ENCODE measurements at regions not wholly inside any gene's neighbourhood (a gene's known extent, or its start where the extent isn't known, plus 50 kb on each side); places are given as distances from the start of the nearest gene placed in this dataset.

DNA sequence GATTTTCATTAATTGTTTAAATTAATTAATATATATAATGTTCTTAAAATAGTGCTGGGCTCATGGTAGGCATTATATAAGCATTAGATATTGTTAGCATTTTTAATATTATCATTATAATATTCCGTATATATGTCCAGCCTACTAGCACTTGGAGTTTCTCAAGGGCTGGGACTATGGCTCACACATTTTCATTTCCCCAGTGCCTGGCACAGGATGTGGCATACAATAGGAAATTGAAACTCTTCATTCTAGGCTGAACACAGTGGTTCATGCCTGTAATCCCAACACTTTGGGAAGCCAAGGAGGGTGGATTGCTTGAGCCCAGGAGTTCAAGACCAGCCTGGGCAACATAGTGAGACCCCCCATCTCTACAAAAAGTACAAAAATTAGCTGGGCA, 170.4 kb downstream of the RSL24D1 start:
- no peak for DNase-seq (ENCODE audit: low read depth)

DNA sequence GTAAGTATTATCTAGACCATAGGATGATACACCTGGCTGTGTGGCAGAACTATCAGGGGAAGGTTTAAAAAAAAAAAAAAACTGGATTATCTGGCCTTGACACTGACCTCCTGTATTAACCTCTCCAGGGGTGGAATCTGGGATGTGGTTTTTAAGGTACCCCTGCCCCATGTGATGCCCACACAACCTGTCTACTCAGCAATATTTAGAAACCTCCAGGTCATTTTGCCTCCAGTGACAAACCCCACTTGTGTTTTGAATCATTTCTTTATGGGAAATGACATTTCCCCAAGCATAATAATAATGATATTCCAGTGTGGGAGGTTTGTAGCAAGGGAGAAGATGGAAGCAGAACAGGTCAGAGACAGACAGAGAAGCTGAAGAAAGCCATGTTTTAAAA, 179.1 kb downstream of the RSL24D1 start:
- DNase-seq (ENCODE audit: low read depth), result no peak

DNA sequence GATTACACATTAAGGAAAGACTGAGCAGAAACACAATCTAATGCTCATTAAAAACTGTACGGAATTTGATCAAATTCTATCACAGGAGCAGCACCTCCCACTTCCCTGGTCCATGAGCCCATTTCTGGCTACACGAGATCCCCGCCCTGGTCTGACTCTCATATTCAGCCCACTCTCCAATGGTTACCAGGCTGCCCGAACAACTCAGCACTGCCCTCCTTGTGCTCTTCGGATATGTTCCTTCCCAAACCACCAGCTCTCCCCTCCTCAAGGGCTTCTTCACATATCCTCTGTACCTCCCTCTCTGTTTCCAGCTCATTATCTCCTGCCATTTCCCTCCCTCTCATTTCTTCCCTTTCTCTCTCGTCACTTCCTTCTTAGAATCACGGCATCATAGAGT, 180.5 kb downstream of the RSL24D1 start:
- no peak for DNase-seq (ENCODE audit: low read depth)

DNA sequence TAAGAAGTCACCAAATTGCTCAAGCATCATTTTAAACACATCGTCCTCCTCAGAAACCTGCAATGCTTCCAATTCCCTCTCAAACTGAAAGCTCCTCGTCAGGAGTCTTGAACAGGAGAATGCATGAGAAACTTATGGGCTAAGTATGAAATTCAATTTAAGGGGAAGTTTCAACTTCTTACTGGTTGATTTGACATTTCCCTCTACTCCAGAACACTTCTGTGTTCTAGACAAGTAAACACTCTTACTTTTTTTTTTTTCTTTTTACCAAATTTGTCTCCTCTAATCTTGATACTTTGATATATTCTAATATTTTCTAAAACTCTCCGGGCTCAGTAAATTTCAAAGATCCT, 181.7 kb downstream of the RSL24D1 start:
- DNase-seq (ENCODE audit: low read depth), result no peak

DNA sequence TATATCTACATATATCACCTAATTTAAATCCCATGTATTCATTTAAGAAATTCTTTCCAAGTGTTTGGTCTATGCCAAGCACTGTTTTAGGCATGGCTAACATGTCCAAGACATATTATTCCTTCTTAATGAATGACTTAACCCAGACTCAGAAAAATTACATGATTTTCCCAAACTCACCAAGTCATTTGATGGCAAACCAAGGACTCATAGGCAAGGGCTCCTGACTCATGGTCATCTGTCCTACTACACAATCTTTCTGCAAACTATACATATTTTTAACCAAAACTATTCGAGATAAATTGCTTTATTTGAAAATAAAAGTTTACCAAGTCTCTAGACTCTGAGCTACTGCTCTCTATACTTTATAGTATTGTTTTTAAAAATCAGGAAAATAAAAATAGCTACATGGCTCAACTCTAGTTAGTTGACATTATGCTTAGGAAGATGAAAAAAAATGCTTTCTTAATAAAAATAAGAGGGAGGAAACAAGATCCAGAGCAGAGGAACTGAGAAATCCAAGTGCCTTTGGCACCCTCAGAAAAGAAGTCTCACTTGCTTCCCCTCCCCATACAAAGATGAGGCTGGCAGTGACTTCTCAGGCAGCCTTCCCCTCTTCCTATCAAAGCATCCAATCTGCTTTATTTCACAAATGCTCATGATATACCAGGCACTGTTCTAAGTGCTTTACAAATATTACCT, 182.2 kb downstream of the RSL24D1 start:
- DNase-seq (ENCODE audit: low read depth), result no peak

DNA sequence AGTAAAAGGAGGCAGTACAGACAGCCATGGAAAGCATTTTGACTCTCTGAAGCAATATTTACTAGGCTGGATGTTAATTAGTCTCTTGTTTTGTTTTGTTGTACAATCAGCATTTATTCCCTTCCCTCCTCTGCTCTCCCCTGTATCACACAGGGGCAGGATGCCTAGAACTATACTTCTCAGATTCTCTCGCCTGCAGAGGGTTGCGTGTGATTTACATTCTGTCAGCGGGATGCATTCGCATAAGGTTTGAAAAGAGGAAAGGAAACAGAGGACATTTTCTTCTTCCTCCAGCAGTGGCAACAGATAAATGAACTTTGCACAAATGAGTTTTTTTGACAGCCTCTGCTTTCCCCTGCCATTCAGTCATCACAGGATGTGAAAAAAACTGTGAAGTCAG, 188.3 kb downstream of the RSL24D1 start:
- DNase-seq (ENCODE audit: low read depth), result no peak

DNA sequence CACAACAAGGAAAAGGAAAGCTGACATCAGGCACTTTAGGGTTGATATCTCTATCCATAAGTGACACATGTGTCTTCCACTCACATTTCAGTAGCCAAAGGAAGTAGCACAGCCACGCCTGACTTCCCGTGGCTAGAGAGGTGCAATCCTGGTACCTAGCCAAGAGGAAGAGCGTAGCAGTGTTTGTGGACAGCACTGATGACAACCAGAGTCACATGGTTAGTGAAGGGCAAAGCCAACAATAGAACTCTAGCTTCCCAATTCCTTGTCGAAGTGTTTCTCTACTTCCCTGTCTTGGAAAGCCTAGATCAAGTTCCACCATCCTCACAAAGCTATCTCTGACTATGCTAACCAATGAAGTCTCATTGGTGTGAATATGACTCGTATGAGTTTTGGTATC, 189.2 kb downstream of the RSL24D1 start:
- DNase-seq (ENCODE audit: low read depth), result no peak

DNA sequence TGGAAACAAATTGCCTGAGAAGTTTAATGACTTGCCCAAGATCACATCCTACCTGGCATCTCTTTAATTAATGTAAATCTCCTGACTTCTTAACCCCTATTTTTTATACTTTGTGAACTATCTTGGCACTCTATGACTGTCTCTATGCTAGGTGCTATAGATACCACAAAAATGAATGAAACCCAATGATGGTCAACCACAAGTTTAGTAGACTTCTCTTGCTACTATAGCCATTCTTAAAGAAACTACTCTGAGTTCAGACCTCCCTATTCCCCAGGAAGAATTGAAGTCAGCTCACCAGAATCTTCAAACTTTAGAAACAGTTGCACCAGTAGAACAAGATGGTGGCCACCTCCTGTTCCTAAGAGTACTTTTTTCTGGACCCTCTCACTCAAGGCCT, 191.1 kb downstream of the RSL24D1 start:
- DNase-seq (ENCODE audit: low read depth), result no peak

DNA sequence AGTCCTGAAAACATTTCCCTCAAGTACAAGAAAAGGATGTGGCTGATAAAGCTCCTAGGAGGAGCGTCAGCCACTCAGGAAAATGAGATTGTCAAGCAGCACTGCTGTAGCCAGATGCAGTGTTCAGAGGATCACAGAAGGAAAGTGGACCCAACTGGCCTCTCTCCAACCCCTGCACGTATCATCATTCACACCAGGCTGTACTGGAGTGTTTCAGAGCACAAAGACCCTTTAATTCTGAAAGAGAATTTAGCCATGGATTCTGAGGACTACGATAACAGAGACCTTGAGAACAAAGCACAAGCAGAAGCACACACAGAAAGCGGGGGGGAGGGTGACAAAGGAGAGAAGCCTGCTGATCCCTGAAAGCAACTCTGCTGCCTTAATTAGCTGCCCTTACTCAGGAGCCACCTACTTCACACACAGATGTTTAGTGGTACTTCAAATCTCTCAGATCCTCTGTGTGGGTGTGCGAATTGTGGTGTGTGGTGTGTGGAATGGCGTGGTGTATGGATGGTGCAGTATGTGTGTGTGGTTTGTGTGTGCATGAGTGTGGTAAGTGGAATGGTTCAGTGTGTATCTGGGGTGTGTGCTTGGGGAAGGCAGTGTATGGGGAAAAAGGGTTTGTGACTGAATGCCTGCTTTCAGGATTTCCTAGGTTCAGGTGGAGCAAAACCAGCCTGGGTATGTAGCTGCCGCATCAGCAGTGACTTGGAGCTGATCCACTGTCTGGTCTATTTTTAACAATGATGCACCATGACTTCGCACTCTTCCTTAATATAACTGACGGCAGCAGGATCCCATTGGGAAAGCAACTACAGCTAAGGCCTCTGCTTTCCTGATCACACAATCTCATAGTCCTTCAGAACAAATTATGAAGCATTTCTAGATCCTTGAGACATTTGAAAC, 192.5 kb downstream of the RSL24D1 start:
- no peak for DNase-seq (ENCODE audit: low read depth)

DNA sequence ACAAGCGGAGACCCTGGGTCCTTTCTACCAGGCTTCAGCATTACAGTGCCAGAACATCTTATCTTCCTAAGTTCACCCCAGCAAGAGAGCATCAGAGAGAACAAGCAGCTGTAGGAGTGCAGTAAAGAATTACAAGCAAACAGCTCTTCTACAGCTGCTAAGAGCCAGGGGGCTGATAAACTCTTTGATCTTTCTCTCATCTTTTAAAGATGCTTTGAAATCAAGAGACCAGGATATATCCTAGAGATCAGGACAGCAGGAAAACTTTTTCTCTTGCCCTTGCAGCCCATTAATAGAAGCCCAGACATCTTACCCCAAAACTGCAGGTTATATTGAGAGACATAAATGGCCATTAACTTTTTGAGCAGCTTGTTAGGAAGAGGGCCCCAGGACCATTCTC, 198.1 kb downstream of the RSL24D1 start:
- DNase-seq (ENCODE audit: low read depth), result no peak

DNA sequence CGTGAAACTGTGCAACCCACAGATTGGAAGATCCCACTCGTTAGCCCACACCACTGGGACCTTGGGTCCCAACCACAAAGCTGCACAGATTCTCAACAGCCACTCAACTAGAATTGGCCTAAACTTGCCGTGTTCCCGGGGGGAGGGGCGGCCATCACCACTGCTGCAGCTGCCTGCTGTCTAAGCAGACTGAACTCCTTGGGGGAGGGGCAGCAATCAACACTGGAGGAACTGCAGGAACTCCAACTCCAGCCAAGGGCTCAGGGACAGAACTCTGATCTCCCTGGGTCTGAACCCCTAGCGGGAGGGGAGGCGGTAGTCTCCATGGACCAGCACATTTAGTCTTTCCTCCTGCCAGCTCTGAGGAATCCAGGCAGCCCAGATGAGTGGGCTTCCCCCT, 205.9 kb downstream of the RSL24D1 start:
- no peak for DNase-seq (ENCODE audit: low read depth)

DNA sequence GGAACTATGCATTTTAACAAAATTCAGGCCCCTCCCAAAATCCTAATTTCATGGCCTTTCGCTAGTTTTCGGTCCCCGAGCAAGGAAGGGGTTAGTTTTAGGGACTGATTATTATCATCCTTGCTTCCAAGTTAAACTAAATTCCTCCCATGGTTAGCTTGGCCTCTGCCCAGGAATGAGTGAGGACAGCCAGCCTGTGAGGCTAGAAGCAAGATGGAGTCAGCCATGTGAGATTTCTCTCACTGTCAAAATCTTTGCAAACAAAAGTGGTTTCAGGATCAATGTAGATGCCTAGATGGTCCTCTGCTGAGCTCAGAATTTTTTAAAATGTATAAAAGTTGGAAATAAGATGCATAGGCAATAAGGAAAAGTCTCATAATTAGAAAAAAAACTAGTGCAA, 208.9 kb downstream of the RSL24D1 start:
- DNase-seq (ENCODE audit: low read depth), result no peak

DNA sequence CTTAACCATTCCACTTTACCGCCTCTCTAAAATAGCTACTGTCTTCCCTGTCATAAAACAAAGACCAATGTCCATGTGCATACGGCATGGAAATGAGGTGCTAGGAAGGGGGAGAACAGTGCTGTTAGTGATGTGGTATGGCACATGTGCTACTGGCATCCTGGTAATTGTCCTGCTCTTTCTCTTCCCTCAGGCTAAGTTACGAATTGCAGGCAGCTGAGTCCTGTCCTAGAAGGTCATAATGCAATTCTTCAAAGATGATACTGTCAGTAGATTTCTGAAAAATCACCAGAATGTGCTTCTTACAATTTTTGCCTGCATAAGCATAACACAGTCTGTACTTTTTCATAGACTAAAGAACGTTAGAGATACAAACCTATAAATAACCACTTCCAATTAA, 216.8 kb downstream of the RSL24D1 start:
- no peak for DNase-seq (ENCODE audit: low read depth)

DNA sequence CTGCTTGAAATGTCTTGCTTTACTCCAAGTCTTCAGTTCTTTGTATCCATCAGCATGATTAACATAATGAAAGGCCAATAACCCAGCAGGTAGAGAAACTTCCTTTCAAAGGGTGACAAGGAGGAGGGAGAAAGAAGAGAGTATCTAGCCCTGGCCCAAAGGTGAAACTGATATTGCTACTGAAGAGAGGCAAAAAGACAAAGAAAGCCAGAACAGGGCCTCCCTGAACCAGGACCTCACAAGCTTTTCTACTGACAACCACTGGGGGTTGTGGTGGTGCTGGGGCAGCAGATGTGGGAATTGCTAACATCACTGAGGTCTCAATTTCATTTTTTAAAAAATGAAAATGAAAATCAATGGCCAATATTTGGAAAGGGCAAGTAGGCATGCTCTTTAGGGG, 234.1 kb downstream of the RSL24D1 start:
- no peak for DNase-seq (ENCODE audit: low read depth)

DNA sequence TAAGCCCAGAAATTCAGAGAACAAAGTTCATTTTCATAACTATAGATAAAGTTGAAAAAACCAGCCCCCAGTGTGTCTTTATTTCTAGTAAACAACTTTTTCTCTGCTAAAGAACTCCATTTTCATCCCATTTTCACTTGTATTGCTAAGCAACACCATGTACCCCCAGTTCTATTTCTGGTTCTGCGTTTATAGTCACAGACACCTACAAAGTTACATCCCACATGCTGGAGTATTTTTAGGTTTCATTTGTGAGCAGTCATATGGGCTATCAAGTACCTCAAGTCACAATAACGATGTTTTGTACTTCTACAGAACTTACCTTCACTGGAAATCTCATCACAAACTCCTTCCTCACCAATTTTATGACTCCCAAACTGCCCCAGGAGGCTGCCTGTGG, 236.5 kb downstream of the RSL24D1 start:
- no peak for DNase-seq (ENCODE audit: low read depth)

DNA sequence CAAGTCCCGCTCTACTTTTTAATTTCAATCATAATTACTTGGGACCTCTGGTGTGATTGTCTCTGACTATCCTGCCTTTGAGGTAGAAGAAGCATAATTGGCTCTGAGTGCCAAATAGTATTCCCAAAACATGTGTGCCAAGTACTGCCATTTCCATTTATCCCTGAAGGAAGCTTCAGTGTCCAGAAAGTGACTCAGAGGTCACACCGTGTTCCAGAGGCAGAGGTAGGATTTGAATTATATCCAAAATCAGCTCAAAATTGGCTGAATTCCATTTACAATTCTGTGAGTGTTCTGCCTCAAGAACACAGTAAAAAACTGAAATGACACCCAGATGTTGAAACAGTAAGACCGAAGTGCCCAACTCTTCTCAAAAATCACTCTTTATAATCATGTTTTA, 255.3 kb downstream of the RSL24D1 start:
- no peak for DNase-seq (ENCODE audit: low read depth)

DNA sequence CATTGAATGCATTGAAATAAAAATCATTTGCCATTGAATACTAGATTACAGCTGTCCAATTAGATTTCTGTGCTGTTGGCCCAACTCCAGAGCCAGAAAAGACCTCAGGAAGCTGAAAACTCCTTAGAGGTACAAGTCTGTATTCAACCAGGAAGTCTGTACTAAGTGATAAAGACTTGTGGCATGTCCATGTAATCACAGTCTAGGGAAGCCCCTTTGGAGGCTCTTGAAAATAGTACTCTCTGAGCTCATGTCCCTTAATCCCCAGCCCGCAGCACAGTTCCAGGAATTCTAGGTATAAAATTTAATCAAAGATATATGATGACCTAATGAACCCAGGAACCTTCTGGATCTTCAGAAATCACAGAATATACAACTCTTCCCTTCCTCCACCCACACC, 279.4 kb downstream of the RSL24D1 start:
- no peak for DNase-seq (ENCODE audit: low read depth)

DNA sequence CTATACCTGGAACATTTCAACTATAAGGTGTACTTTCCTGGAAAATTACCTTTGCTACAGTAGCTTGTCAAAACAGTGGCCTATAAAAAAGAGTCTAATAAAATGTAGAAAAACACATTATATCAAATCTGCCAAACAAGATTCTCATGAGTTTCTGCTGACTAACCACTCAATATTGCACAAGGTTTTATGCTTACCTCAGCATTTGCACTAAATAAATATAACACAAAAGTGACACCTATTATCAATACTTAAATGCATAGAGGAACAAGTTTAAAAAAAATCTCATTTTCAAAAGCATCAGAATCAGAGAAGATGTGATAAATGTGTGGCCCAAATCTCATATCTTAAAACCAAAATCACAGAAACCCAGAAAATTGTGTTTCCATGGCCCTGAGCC, 281.4 kb downstream of the RSL24D1 start:
- no peak for DNase-seq (ENCODE audit: low read depth)

DNA sequence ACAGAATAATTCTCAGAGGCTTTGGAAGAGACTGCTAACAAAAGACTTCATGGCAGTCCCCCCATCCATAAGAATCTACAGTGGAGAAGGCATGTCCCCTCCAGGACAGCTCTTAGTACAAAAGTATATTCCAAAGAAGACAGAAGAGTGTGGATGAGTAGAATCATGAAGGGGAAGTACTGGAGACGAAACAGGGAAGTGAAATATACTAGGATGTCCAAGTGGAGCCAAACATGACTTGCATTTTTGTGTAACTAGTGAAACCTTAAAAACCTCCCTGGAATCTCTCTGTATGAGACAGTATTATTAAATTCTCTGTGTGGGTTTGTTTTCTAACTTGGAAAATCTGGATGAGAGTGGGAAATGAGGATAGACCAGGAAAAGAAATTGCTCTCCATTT, 312.4 kb downstream of the RSL24D1 start:
- DNase-seq (ENCODE audit: low read depth), result no peak

DNA sequence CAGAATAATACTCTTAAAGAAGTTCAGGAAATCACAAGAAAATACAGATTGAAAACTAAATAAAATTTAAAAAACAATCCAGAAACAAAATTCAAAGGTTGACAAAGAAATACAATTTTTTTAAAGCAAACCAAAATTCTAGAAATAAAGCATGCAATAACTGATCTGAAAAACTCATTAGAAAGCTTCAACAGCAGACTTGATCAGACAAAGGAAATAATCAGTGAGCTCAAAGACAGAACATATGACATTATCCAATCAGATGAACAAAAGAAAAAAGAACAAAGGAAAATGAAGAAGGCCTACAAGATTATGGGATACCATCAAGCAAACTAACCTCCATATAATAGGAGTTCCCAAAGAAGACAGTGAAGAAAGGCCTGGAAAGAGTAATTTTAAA, 336.8 kb downstream of the RSL24D1 start:
- DNase-seq (ENCODE audit: low read depth), result no peak

DNA sequence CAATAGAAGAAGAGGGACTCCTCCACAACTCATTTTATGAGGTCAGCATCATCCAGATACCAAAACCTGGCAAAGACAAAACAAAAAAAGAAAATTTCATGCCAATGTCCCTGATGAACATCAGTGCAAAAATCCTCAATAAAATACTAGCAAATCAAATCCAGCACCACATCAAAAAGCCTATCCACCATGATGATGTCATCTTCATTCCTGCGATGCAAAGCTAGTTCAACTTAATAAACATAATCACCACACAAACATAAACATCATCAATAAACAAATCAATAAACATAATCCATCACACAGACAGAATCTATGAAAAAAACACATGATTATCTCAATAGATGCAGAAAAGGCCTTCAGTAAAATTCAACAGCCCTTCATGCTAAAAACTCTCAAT, 342.1 kb downstream of the RSL24D1 start:
- no peak for DNase-seq (ENCODE audit: low read depth)

DNA sequence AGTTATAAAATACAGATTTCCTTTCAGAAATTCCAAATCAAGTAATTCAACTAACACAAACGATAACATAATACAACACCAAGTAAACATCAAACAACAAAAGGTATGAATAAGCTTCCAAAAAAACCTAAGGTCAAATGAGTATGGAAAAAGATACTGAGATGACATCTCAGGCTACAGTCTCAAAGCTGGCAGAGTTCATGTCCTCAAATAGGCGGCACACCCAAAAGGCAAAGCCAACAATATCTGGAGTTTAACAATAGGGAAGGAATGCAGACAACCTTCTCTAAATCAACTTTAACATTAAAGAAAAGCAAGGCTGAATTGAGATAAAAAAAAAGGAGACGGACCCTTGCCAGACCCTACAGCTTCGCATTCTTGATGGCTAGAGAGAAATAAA, 346.6 kb downstream of the RSL24D1 start:
- no peak for DNase-seq (ENCODE audit: low read depth)

DNA sequence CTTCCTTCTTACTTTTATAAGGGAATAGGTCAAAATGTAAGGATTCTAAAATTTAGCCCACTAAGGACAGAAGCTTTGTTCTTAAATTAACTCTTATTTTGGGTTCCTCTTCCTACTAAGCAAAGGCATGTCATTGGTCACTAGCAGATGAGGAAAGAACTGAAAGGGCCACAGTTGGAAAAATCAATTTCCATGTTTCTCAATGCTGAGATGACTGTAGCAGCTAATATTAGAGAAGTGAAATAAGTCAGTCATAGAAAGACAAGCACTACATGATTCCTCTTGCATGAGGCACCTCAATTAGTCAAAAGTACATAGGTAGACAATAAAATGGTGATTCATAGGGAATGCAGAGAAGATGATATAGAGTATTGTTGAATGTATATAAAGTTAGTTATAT, 353.7 kb downstream of the RSL24D1 start:
- DNase-seq (ENCODE audit: low read depth), result no peak

Measured in activated T-helper 1 cell treated with Interleukin-2 at 50 U/mL for 16 hours (primary cell).